ENCODE measurements at regions not wholly inside any gene's neighbourhood (a gene's known extent, or its start where the extent isn't known, plus 50 kb on each side); places are given as distances from the start of the nearest gene placed in this dataset.

GRCh38 chr1:87512431-87512830 is 183.8 kb downstream of the LMO4 start:
- DNase-seq = no peak

GRCh38 chr1:87513255-87513654 is 184.6 kb downstream of the LMO4 start:
- no peak for DNase-seq

- no peak for DNase-seq
Measured at GRCh38 chr1:87513966-87514660, 185.4 kb downstream of the LMO4 start.

- no peak for DNase-seq
Measured at GRCh38 chr1:87515781-87516180, 187.1 kb downstream of the LMO4 start.

GRCh38 chr1:87518794-87519193 is 190.1 kb downstream of the LMO4 start:
- no peak for DNase-seq

- no peak for DNase-seq
Measured at GRCh38 chr1:87521452-87521851, 192.8 kb downstream of the LMO4 start.

- DNase-seq = no peak
Measured at GRCh38 chr1:87523466-87523865, 194.8 kb downstream of the LMO4 start.

- no peak for DNase-seq
Measured at GRCh38 chr1:87524021-87524754, 195.5 kb downstream of the LMO4 start.

GRCh38 chr1:87528754-87529517 is 200.3 kb downstream of the LMO4 start:
- no peak for DNase-seq

GRCh38 chr1:87530042-87530807 is 201.5 kb downstream of the LMO4 start:
- DNase-seq = no peak

- DNase-seq = no peak
Measured at GRCh38 chr1:87535551-87535950, 206.9 kb downstream of the LMO4 start.

- no peak for DNase-seq
Measured at GRCh38 chr1:87539147-87539546, 210.5 kb downstream of the LMO4 start.

GRCh38 chr1:87542697-87543096 is 214.0 kb downstream of the LMO4 start:
- DNase-seq = no peak

- DNase-seq = no peak
Measured at GRCh38 chr1:87549738-87550137, 221.1 kb downstream of the LMO4 start.

- no peak for DNase-seq
Measured at GRCh38 chr1:87553511-87553910, 224.8 kb downstream of the LMO4 start.

- no peak for DNase-seq
Measured at GRCh38 chr1:87555366-87555765, 226.7 kb downstream of the LMO4 start.

- DNase-seq = no peak
Measured at GRCh38 chr1:87556326-87556725, 227.6 kb downstream of the LMO4 start.

GRCh38 chr1:87558921-87559320 is 230.2 kb downstream of the LMO4 start:
- no peak for DNase-seq

GRCh38 chr1:87560137-87560536 is 231.5 kb downstream of the LMO4 start:
- no peak for DNase-seq

- no peak for DNase-seq
Measured at GRCh38 chr1:87560601-87561360, 232.1 kb downstream of the LMO4 start.

- DNase-seq = no peak
Measured at GRCh38 chr1:87563211-87563610, 234.5 kb downstream of the LMO4 start.

- no peak for DNase-seq
Measured at GRCh38 chr1:87565861-87566260, 237.2 kb downstream of the LMO4 start.
